ENCODE measurements at regions not wholly inside any gene's neighbourhood (a gene's known extent, or its start where the extent isn't known, plus 50 kb on each side); places are given as distances from the start of the nearest gene placed in this dataset.

DNA sequence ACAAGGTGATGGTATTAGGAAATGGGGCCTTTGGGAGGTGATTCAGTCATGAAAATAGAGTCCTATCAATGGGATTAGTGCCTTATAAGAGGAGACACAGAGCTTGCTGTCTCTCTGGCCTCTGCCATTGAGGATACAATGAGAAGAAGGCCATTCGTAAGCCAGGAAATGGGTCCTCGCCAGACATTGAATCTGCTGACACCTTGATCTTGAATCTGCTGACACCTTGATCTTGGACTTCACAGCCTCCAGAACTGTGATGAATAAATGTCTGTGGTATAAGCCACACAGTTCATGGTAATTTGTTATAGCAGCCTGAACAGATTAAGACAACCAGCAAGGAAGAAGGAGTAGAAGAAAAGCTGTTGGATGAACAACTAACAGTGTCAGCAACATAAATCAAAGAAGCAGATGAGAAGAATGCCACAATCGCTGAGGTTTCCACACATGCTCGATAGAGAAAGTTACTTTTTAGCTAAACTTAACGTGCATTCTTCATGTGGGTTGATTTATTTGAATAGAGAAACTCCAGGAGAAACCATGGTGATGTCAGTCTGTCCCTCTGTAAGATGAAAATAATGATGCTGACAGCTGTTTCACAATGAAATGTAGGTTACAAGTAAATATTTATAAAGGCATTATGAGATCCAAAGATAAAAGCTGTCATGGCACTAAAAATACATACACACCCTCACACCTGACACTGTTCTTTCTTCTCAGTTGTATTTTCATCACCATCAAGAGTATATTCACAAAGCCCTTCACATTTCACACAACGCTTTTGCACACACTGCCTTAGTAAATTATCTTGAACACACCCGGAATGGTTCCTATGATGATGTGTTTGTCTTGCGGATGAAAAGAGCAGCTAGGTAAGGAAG, 153.7 kb upstream of the NCK2 start:
- TF ChIP-seq, protein P1, sequence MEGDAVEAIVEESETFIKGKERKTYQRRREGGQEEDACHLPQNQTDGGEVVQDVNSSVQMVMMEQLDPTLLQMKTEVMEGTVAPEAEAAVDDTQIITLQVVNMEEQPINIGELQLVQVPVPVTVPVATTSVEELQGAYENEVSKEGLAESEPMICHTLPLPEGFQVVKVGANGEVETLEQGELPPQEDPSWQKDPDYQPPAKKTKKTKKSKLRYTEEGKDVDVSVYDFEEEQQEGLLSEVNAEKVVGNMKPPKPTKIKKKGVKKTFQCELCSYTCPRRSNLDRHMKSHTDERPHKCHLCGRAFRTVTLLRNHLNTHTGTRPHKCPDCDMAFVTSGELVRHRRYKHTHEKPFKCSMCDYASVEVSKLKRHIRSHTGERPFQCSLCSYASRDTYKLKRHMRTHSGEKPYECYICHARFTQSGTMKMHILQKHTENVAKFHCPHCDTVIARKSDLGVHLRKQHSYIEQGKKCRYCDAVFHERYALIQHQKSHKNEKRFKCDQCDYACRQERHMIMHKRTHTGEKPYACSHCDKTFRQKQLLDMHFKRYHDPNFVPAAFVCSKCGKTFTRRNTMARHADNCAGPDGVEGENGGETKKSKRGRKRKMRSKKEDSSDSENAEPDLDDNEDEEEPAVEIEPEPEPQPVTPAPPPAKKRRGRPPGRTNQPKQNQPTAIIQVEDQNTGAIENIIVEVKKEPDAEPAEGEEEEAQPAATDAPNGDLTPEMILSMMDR (IDR thresholded peaks at IDR 0.05; ENCODE audit: low read depth, low read length), result no peak
- TF ChIP-seq POLR2A (IDR thresholded peaks at IDR 0.05; ENCODE audit: extremely low read depth, insufficient read length) (no peak), MYC (IDR thresholded peaks at IDR 0.05; ENCODE audit: low read depth, low read length) (no peak)

Data from NB4 (cell line).